GM20000 (cell line): ENCODE measurements at regions not wholly inside any gene's neighbourhood (a gene's known extent, or its start where the extent isn't known, plus 50 kb on each side); places are given as distances from the start of the nearest gene placed in this dataset.
"Not testable (repeated sequence)": the region's sequence is repeated elsewhere in the genome, so short reads cannot be mapped to it uniquely, and the experiment has no call there.

Source experiments
- DNase-seq: peaks from one replicate; pipeline ENCODE4 v3.0.0; 2012; ENCODE audit warnings: low spot score
- CTCF ChIP-seq: IDR thresholded peaks from 2 replicates; pipeline ENCODE4 v1.5.1; 2012; ENCODE audit warnings: mild to moderate bottlenecking, control low read depth; ENCODE audit errors: extremely low read depth, missing control alignments

GRCh38 chr10:83753490-83753889 is 385.8 kb upstream of the GHITM start:
- TF ChIP-seq CTCF, result no peak
- no peak for DNase-seq

GRCh38 chr10:83754857-83755256 is 384.5 kb upstream of the GHITM start:
- no peak for DNase-seq
- no peak for TF ChIP-seq CTCF

GRCh38 chr10:83760142-83760541 is 379.2 kb upstream of the GHITM start:
- TF ChIP-seq CTCF, result no peak
- no peak for DNase-seq

- DNase-seq, result no peak
- no peak for TF ChIP-seq CTCF
Measured at GRCh38 chr10:83764666-83765065, 374.6 kb upstream of the GHITM start.

- no peak for DNase-seq
- no peak for TF ChIP-seq CTCF
Measured at GRCh38 chr10:83765731-83766130, 373.6 kb upstream of the GHITM start.

- no peak for DNase-seq
- no peak for TF ChIP-seq CTCF
Measured at GRCh38 chr10:83769281-83769820, 370.0 kb upstream of the GHITM start.

GRCh38 chr10:83786701-83787100 is 352.6 kb upstream of the GHITM start:
- DNase-seq, result not testable (repeated sequence)

- no peak for DNase-seq
- TF ChIP-seq CTCF, result no peak
Measured at GRCh38 chr10:83801983-83802382, 337.3 kb upstream of the GHITM start.
